ENCODE measurements at regions not wholly inside any gene's neighbourhood (a gene's known extent, or its start where the extent isn't known, plus 50 kb on each side); places are given as distances from the start of the nearest gene placed in this dataset.

GRCh38 chr1:209048941-209049669 lies 534.4 kb upstream of the CAMK1G start:
- H3K9me2 ChIP-seq (ENCODE audit: insufficient read depth) = no peaks in the 10 kb centered on the region
- H3F3A ChIP-seq (ENCODE audit: insufficient read depth, low read depth) = no peaks in the 10 kb centered on the region
- DNase-seq = no peak
- no peaks in the 10 kb centered on the region for H4K20me1 ChIP-seq (ENCODE audit: insufficient read depth)
- H3K27ac ChIP-seq = no peak overlapping the region
- H3K4me3 ChIP-seq = no peak overlapping the region
- H3K4me1 ChIP-seq (replicated peaks; ENCODE audit: insufficient read depth) = peaks cover 9% of the 10 kb centered on the region
- TF ChIP-seq EZH2 (IDR thresholded peaks at IDR 0.05; ENCODE audit: low read depth) (no peak), CTCF (conservative IDR thresholded peaks at IDR 0.05) (no peak)
- H3K4me2 ChIP-seq = no peak overlapping the region
- H3K36me3 ChIP-seq (ENCODE audit: low read depth) = no peaks in the 10 kb centered on the region
- H3K9me3 ChIP-seq (ENCODE audit: insufficient read depth, low read depth) = no peaks in the 10 kb centered on the region
- H3K27me3 ChIP-seq (ENCODE audit: insufficient read depth, low read depth) = no peaks in the 10 kb centered on the region
- no peaks in the 10 kb centered on the region for H3K79me2 ChIP-seq (ENCODE audit: low read depth)
- ChIA-PET CTCF (interaction anchor here (0.6 kb wide), 1 partner anchor 301 kb away, joined by 10 read pairs; no protein-coding TSS in a partner anchor), POLR2A (ENCODE audit: unreplicated experiment) (no interaction called here)
- no peak overlapping the region for H2AFZ ChIP-seq
- intact Hi-C loops (cut with micrococcal nuclease; ENCODE audit: unreplicated experiment) = no loop called here
- BruUV-seq (replicated peaks) = no TSS peak

- Histone ChIP-seq H3K27me3 (ENCODE audit: insufficient read depth, low read depth) (no peaks in the 10 kb centered on the region), H3K36me3 (ENCODE audit: low read depth) (no peaks in the 10 kb centered on the region), H3K9me2 (ENCODE audit: insufficient read depth) (no peaks in the 10 kb centered on the region), H3K4me1 (replicated peaks; ENCODE audit: insufficient read depth) (no peaks in the 10 kb centered on the region), H3F3A (ENCODE audit: insufficient read depth, low read depth) (no peaks in the 10 kb centered on the region), H3K79me2 (ENCODE audit: low read depth) (no peaks in the 10 kb centered on the region), H3K9me3 (ENCODE audit: insufficient read depth, low read depth) (no peaks in the 10 kb centered on the region), H3K27ac (no peak overlapping the region), H2AFZ (no peak overlapping the region), H3K4me2 (no peak overlapping the region), H4K20me1 (ENCODE audit: insufficient read depth) (no peaks in the 10 kb centered on the region), H3K4me3 (no peak overlapping the region)
- TF ChIP-seq EZH2 (IDR thresholded peaks at IDR 0.05; ENCODE audit: low read depth) (no peak), CTCF (conservative IDR thresholded peaks at IDR 0.05) (no peak)
- ChIA-PET POLR2A (ENCODE audit: unreplicated experiment) (no interaction called here), CTCF (no interaction called here)
- DNase-seq = peak in 1 of 2 experiments; percentile 12
- BruUV-seq (replicated peaks) = no TSS peak
- intact Hi-C loops (cut with micrococcal nuclease; ENCODE audit: unreplicated experiment) = no loop called here
Observed at GRCh38 chr1:209051570-209051969, 531.9 kb upstream of the CAMK1G start.

- no peaks in the 10 kb centered on the region for H3K9me3 ChIP-seq (ENCODE audit: insufficient read depth, low read depth)
- no peaks in the 10 kb centered on the region for H3K4me1 ChIP-seq (replicated peaks; ENCODE audit: insufficient read depth)
- intact Hi-C loops (cut with micrococcal nuclease; ENCODE audit: unreplicated experiment) = no loop called here
- no peak overlapping the region for H3K4me3 ChIP-seq
- no peaks in the 10 kb centered on the region for H4K20me1 ChIP-seq (ENCODE audit: insufficient read depth)
- POLR2A ChIA-PET (ENCODE audit: unreplicated experiment) = no interaction called here
- H2AFZ ChIP-seq = no peak overlapping the region
- H3K79me2 ChIP-seq (ENCODE audit: low read depth) = no peaks in the 10 kb centered on the region
- no peaks in the 10 kb centered on the region for H3K27me3 ChIP-seq (ENCODE audit: insufficient read depth, low read depth)
- CTCF ChIA-PET = no interaction called here
- no TSS peak for BruUV-seq (replicated peaks)
- no peaks in the 10 kb centered on the region for H3F3A ChIP-seq (ENCODE audit: insufficient read depth, low read depth)
- H3K4me2 ChIP-seq = no peak overlapping the region
- no peaks in the 10 kb centered on the region for H3K9me2 ChIP-seq (ENCODE audit: insufficient read depth)
- TF ChIP-seq CTCF (conservative IDR thresholded peaks at IDR 0.05) = no peak
- TF ChIP-seq EZH2 (IDR thresholded peaks at IDR 0.05; ENCODE audit: low read depth) = no peak
- DNase-seq = no peak
- H3K36me3 ChIP-seq (ENCODE audit: low read depth) = no peaks in the 10 kb centered on the region
- no peak overlapping the region for H3K27ac ChIP-seq
Observed at GRCh38 chr1:209053587-209053986, 529.9 kb upstream of the CAMK1G start.

Data from PC-9 (cell line).